ENCODE measurements at regions not wholly inside any gene's neighbourhood (a gene's known extent, or its start where the extent isn't known, plus 50 kb on each side); places are given as distances from the start of the nearest gene placed in this dataset.

- intact Hi-C loops (cut with micrococcal nuclease; ENCODE audit: unreplicated experiment), result no loop called here
- Mint-ChIP-seq H3K27me3 (ENCODE audit: insufficient read depth, unreplicated experiment) (peaks cover 5% of the 10 kb centered on the region), H3K36me3 (ENCODE audit: insufficient read depth, unreplicated experiment) (no peaks in the 10 kb centered on the region), H3K9me3 (ENCODE audit: unreplicated experiment) (no peaks in the 10 kb centered on the region), H3K4me3 (ENCODE audit: unreplicated experiment) (no peak overlapping the region), H3K4me1 (ENCODE audit: low read depth, unreplicated experiment) (no peaks in the 10 kb centered on the region), H3K27ac (ENCODE audit: unreplicated experiment) (no peak overlapping the region)
- Histone ChIP-seq H3K9me3 (no peaks in the 10 kb centered on the region), H3K4me3 (ENCODE audit: low read depth, low read length) (no peak overlapping the region), H3K4me1 (no peaks in the 10 kb centered on the region), H3K27me3 (replicated peaks; ENCODE audit: control insufficient read depth, insufficient read depth, low read length) (no peaks in the 10 kb centered on the region), H3K36me3 (ENCODE audit: control insufficient read depth, insufficient read depth, low read length) (no peaks in the 10 kb centered on the region)
- ChIA-PET CTCF (no interaction called here), POLR2A (no interaction called here)
- no peak for DNase-seq
- TF ChIP-seq, protein P1, sequence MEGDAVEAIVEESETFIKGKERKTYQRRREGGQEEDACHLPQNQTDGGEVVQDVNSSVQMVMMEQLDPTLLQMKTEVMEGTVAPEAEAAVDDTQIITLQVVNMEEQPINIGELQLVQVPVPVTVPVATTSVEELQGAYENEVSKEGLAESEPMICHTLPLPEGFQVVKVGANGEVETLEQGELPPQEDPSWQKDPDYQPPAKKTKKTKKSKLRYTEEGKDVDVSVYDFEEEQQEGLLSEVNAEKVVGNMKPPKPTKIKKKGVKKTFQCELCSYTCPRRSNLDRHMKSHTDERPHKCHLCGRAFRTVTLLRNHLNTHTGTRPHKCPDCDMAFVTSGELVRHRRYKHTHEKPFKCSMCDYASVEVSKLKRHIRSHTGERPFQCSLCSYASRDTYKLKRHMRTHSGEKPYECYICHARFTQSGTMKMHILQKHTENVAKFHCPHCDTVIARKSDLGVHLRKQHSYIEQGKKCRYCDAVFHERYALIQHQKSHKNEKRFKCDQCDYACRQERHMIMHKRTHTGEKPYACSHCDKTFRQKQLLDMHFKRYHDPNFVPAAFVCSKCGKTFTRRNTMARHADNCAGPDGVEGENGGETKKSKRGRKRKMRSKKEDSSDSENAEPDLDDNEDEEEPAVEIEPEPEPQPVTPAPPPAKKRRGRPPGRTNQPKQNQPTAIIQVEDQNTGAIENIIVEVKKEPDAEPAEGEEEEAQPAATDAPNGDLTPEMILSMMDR (IDR thresholded peaks at IDR 0.05; ENCODE audit: insufficient read depth in 1 of 2, low read depth in 1 of 2, low read length in 1 of 2, severe bottlenecking in 1 of 2, unreplicated experiment in 1 of 2), result no peak
- BruUV-seq (replicated peaks), result no TSS peak
Observed at GRCh38 chr4:159823743-159824142, 720.9 kb downstream of the RAPGEF2 start.

- Mint-ChIP-seq H3K36me3 (ENCODE audit: insufficient read depth, unreplicated experiment) (no peaks in the 10 kb centered on the region), H3K9me3 (ENCODE audit: unreplicated experiment) (no peaks in the 10 kb centered on the region), H3K27me3 (ENCODE audit: insufficient read depth, unreplicated experiment) (peaks cover 5% of the 10 kb centered on the region), H3K4me1 (ENCODE audit: low read depth, unreplicated experiment) (no peaks in the 10 kb centered on the region), H3K4me3 (ENCODE audit: unreplicated experiment) (no peak overlapping the region), H3K27ac (ENCODE audit: unreplicated experiment) (no peak overlapping the region)
- no TSS peak for BruUV-seq (replicated peaks)
- TF ChIP-seq, protein P1 (IDR thresholded peaks at IDR 0.05; ENCODE audit: insufficient read depth in 1 of 2, low read depth in 1 of 2, low read length in 1 of 2, severe bottlenecking in 1 of 2, unreplicated experiment in 1 of 2), result no peak
- H3K27me3 ChIP-seq (replicated peaks; ENCODE audit: control insufficient read depth, insufficient read depth, low read length), result no peaks in the 10 kb centered on the region
- H3K36me3 ChIP-seq (ENCODE audit: control insufficient read depth, insufficient read depth, low read length), result no peaks in the 10 kb centered on the region
- POLR2A ChIA-PET, result no interaction called here
- DNase-seq, result no peak
- CTCF ChIA-PET, result interaction anchor here (1.3 kb wide), 1 partner anchor 342 kb away, joined by 3 read pairs; no protein-coding TSS in a partner anchor
- H3K9me3 ChIP-seq, result no peaks in the 10 kb centered on the region
- H3K4me1 ChIP-seq, result no peaks in the 10 kb centered on the region
- H3K4me3 ChIP-seq (ENCODE audit: low read depth, low read length), result no peak overlapping the region
- intact Hi-C loops (cut with micrococcal nuclease; ENCODE audit: unreplicated experiment), result no loop called here
Observed at GRCh38 chr4:159828687-159829086, 725.8 kb downstream of the RAPGEF2 start.

DNA sequence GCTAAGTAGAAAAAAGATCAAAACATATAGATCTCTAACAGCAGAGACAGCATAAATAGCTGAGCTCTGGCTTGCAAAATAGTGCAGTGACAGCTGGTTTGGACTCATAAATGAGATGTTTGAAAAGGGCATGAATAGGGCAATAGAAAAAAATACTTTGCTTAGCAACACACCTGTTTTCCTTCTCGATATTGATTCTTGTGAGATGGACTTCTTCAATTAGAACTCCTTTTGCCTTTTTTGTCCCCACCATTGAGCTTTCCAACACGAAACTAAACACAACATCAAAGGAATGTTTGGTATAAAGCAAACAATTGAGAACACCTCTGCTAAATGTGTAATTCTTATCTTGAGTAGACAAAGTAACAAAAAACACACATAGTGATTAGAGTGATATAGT, 726.3 kb downstream of the RAPGEF2 start:
- CTCF ChIA-PET, result interaction anchor here (1.3 kb wide), 1 partner anchor 342 kb away, joined by 3 read pairs; no protein-coding TSS in a partner anchor

More for the DNA sequence above, 726.3 kb downstream of the RAPGEF2 start:
- no peaks in the 10 kb centered on the region for H3K36me3 ChIP-seq (ENCODE audit: control insufficient read depth, insufficient read depth, low read length)
- TF ChIP-seq, protein P1 (IDR thresholded peaks at IDR 0.05; ENCODE audit: insufficient read depth in 1 of 2, low read depth in 1 of 2, low read length in 1 of 2, severe bottlenecking in 1 of 2, unreplicated experiment in 1 of 2), result no peak
- Mint-ChIP-seq H3K27ac (ENCODE audit: unreplicated experiment) (no peak overlapping the region), H3K9me3 (ENCODE audit: unreplicated experiment) (no peaks in the 10 kb centered on the region), H3K36me3 (ENCODE audit: insufficient read depth, unreplicated experiment) (no peaks in the 10 kb centered on the region), H3K27me3 (ENCODE audit: insufficient read depth, unreplicated experiment) (peaks cover 5% of the 10 kb centered on the region), H3K4me1 (ENCODE audit: low read depth, unreplicated experiment) (no peaks in the 10 kb centered on the region), H3K4me3 (ENCODE audit: unreplicated experiment) (no peak overlapping the region)
- H3K9me3 ChIP-seq, result no peaks in the 10 kb centered on the region
- H3K4me3 ChIP-seq (ENCODE audit: low read depth, low read length), result no peak overlapping the region
- intact Hi-C loops (cut with micrococcal nuclease; ENCODE audit: unreplicated experiment), result no loop called here
- no peaks in the 10 kb centered on the region for H3K4me1 ChIP-seq
- H3K27me3 ChIP-seq (replicated peaks; ENCODE audit: control insufficient read depth, insufficient read depth, low read length), result no peaks in the 10 kb centered on the region
- DNase-seq, result no peak
- no TSS peak for BruUV-seq (replicated peaks)
- POLR2A ChIA-PET, result no interaction called here

Measured in Caco-2 (cell line).